A673 (cell line): ENCODE measurements at regions not wholly inside any gene's neighbourhood (a gene's known extent, or its start where the extent isn't known, plus 50 kb on each side); places are given as distances from the start of the nearest gene placed in this dataset.

ENCODE experiments used
- BruUV-seq: library from RNA; stranded (reverse); fragments of 400-500 nt; replicated peaks from 2 replicates; lab custom pipeline; 2021; lab: Mats Ljungman, UMichigan
- CTCF ChIA-PET: fragments of 300-600 bp; sonication (Branson Sonifier 250); formaldehyde crosslinking; loops from one replicate; lab custom pipeline; 2022; ENCODE audit warnings: antibody characterized with exemption; lab: Charles Lee
- POLR2A ChIA-PET: fragments of 300-600 bp; sonication (Branson Sonifier 250); formaldehyde crosslinking; loops from one replicate; lab custom pipeline; 2022; ENCODE audit warnings: antibody characterized with exemption; ENCODE audit not compliant: low non-redundant PET; lab: Charles Lee
- DNase-seq: peaks from one replicate; pipeline ENCODE4 v3.0.0-alpha.2; 2015; ENCODE audit warnings: low spot score
- H3K27ac ChIP-seq: fragments of 200-600 bp; sonication (generic); 2 replicates; pipeline ENCODE4 v1.5.1; 2016; ENCODE audit warnings: mixed run types, low read depth, mild to moderate bottlenecking, mixed read lengths, antibody characterized with exemption, low read length; ENCODE audit not compliant: poor library complexity, severe bottlenecking
- H3K27me3 ChIP-seq: fragments of 200-600 bp; sonication (generic); replicated peaks from 2 replicates; pipeline ENCODE4 v1.6.1; 2017; ENCODE audit warnings: mixed run types, low read depth, mild to moderate bottlenecking, mixed read lengths, antibody characterized with exemption, low read length; ENCODE audit not compliant: insufficient read depth, poor library complexity
- H3K36me3 ChIP-seq: fragments of 200-600 bp; sonication (generic); 2 replicates; pipeline ENCODE4 v1.6.1; 2016; ENCODE audit warnings: mixed run types, mild to moderate bottlenecking, mixed read lengths, antibody characterized with exemption, low read length; ENCODE audit not compliant: insufficient read depth, poor library complexity, severe bottlenecking
- H3K4me1 ChIP-seq: fragments of 200-600 bp; sonication (generic); 2 replicates; pipeline ENCODE4 v1.6.1; 2017; ENCODE audit warnings: mixed run types, mild to moderate bottlenecking, mixed read lengths, antibody characterized with exemption, low read length; ENCODE audit not compliant: insufficient read depth, poor library complexity, severe bottlenecking
- H3K4me3 ChIP-seq: fragments of 200-600 bp; sonication (generic); 2 replicates; pipeline ENCODE4 v1.5.1; 2016; ENCODE audit warnings: low read depth, mixed run types, mild to moderate bottlenecking, mixed read lengths, low read length; ENCODE audit not compliant: poor library complexity, severe bottlenecking
- H3K9me3 ChIP-seq: fragments of 200-600 bp; sonication (generic); 2 replicates; pipeline ENCODE4 v1.6.1; 2016; ENCODE audit warnings: mixed run types, low read depth, mild to moderate bottlenecking, mixed read lengths, antibody characterized with exemption, low read length; ENCODE audit not compliant: poor library complexity, severe bottlenecking
- EZH2 ChIP-seq: fragments of 200-600 bp; sonication (generic); IDR thresholded peaks from 2 replicates; pipeline ENCODE4 v1.6.1; 2017; ENCODE audit warnings: borderline replicate concordance, low read depth, mild to moderate bottlenecking, mixed read lengths, antibody characterized with exemption, low read length; ENCODE audit not compliant: poor library complexity, severe bottlenecking
- intact Hi-C: fragments of 100-400 bp; cut with micrococcal nuclease; formaldehyde crosslinking; loops from one replicate; pipeline ENCODE4 v1.10.0; 2022; ENCODE audit not compliant: unreplicated experiment
- TF ChIP-seq, protein P1 (sequence below): fragments of 300-800, 200-600 bp; sonication (generic); conservative IDR thresholded peaks from 2 replicates; pipeline ENCODE4 v1.5.1; 2017; ENCODE audit warnings: low read depth, mild to moderate bottlenecking, antibody characterized with exemption, low read length, moderate library complexity, mixed read lengths

DNA sequence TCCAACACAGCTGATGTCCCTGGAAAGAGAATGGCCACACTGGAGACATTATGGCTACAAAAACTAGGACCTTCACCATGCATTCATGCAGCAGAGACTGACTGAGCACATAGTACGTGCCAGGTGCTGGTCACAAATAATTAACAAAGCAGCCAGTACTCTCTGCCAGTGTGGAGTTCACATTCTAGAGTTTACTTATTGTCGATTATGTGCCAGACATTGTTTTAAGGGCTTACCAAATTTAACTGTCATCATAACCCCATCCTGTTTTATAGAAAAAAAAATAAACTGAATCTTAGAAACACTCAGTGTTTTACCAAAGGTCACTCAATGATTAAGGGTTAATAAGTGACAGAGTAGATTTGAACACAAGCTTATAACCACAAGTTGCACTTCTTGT, 143.3 kb downstream of the RRAGC start:
- intact Hi-C loops, result no loop called here
- Histone ChIP-seq H3K9me3 (no peaks in the 10 kb centered on the region), H3K27me3 (no peaks in the 10 kb centered on the region), H3K4me3 (no peak overlapping the region), H3K27ac (no peak overlapping the region), H3K4me1 (no peaks in the 10 kb centered on the region), H3K36me3 (no peaks in the 10 kb centered on the region)
- no peak for TF ChIP-seq EZH2
- TF ChIP-seq, protein P1, sequence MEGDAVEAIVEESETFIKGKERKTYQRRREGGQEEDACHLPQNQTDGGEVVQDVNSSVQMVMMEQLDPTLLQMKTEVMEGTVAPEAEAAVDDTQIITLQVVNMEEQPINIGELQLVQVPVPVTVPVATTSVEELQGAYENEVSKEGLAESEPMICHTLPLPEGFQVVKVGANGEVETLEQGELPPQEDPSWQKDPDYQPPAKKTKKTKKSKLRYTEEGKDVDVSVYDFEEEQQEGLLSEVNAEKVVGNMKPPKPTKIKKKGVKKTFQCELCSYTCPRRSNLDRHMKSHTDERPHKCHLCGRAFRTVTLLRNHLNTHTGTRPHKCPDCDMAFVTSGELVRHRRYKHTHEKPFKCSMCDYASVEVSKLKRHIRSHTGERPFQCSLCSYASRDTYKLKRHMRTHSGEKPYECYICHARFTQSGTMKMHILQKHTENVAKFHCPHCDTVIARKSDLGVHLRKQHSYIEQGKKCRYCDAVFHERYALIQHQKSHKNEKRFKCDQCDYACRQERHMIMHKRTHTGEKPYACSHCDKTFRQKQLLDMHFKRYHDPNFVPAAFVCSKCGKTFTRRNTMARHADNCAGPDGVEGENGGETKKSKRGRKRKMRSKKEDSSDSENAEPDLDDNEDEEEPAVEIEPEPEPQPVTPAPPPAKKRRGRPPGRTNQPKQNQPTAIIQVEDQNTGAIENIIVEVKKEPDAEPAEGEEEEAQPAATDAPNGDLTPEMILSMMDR, result no peak
- ChIA-PET CTCF (no interaction called here), POLR2A (no interaction called here)
- BruUV-seq, result no TSS peak
- no peak for DNase-seq

GRCh38 chr1:38715415-38715814, 144.2 kb downstream of the RRAGC start:
- no peak for DNase-seq
- Histone ChIP-seq H3K4me3 (no peak overlapping the region), H3K36me3 (no peaks in the 10 kb centered on the region), H3K27me3 (no peaks in the 10 kb centered on the region), H3K27ac (no peak overlapping the region), H3K9me3 (no peaks in the 10 kb centered on the region), H3K4me1 (no peaks in the 10 kb centered on the region)
- no TSS peak for BruUV-seq
- TF ChIP-seq, protein P1, result no peak
- TF ChIP-seq EZH2, result no peak
- intact Hi-C loops, result no loop called here
- ChIA-PET POLR2A (no interaction called here), CTCF (no interaction called here)

GRCh38 chr1:38712046-38712445, 147.5 kb downstream of the RRAGC start:
- no peak overlapping the region for H3K27ac ChIP-seq
- TF ChIP-seq, protein P1, result no peak
- TF ChIP-seq EZH2, result no peak
- no peak for DNase-seq
- CTCF ChIA-PET, result no interaction called here
- no peak overlapping the region for H3K4me3 ChIP-seq
- BruUV-seq, result no TSS peak
- POLR2A ChIA-PET, result interaction anchor here (0.6 kb wide), 1 partner anchor 15 kb away, joined by 3 read pairs; no protein-coding TSS in a partner anchor
- H3K9me3 ChIP-seq, result no peaks in the 10 kb centered on the region
- intact Hi-C loops, result no loop called here
- no peaks in the 10 kb centered on the region for H3K36me3 ChIP-seq
- H3K27me3 ChIP-seq, result no peaks in the 10 kb centered on the region
- H3K4me1 ChIP-seq, result no peaks in the 10 kb centered on the region
